ENCODE measurements at regions not wholly inside any gene's neighbourhood (a gene's known extent, or its start where the extent isn't known, plus 50 kb on each side); places are given as distances from the start of the nearest gene placed in this dataset.

GRCh38 chr4:165625281-165625680, 246.5 kb downstream of the CPE start:
- H3K27ac ChIP-seq (ENCODE audit: control insufficient read depth, insufficient read depth, low read length): no peak overlapping the region

GRCh38 chr4:165626316-165626715, 246.7 kb upstream of the TLL1 start:
- no peaks in the 10 kb centered on the region for H3K9me3 ChIP-seq (ENCODE audit: control insufficient read depth, low read depth, low read length)
- no peak overlapping the region for H3K4me3 ChIP-seq (ENCODE audit: control insufficient read depth in 2 of 3, extremely low read depth in 1 of 3, insufficient read depth in 2 of 3, low read depth in 1 of 3, low read length in 3 of 3)
- no peak overlapping the region for H3K27ac ChIP-seq (ENCODE audit: control insufficient read depth, insufficient read depth, low read length)
- DNase-seq (ENCODE audit: low read depth, low spot score) (no peak), FAIRE-seq (no peak)
- H3K79me2 ChIP-seq (ENCODE audit: control insufficient read depth, insufficient read depth, low read length): no peaks in the 10 kb centered on the region
- H3K4me2 ChIP-seq (ENCODE audit: control insufficient read depth, extremely low read depth, insufficient read depth, low read depth, low read length): no peak overlapping the region
- no peak overlapping the region for H3K9ac ChIP-seq (ENCODE audit: control insufficient read depth, extremely low read depth, insufficient read depth, low read length)
- no peaks in the 10 kb centered on the region for H3K27me3 ChIP-seq (ENCODE audit: control insufficient read depth, extremely low read depth, insufficient read depth, low read length)
- TF ChIP-seq EZH2 (IDR thresholded peaks at IDR 0.05; ENCODE audit: low read length): no peak
- TF ChIP-seq, protein P1, sequence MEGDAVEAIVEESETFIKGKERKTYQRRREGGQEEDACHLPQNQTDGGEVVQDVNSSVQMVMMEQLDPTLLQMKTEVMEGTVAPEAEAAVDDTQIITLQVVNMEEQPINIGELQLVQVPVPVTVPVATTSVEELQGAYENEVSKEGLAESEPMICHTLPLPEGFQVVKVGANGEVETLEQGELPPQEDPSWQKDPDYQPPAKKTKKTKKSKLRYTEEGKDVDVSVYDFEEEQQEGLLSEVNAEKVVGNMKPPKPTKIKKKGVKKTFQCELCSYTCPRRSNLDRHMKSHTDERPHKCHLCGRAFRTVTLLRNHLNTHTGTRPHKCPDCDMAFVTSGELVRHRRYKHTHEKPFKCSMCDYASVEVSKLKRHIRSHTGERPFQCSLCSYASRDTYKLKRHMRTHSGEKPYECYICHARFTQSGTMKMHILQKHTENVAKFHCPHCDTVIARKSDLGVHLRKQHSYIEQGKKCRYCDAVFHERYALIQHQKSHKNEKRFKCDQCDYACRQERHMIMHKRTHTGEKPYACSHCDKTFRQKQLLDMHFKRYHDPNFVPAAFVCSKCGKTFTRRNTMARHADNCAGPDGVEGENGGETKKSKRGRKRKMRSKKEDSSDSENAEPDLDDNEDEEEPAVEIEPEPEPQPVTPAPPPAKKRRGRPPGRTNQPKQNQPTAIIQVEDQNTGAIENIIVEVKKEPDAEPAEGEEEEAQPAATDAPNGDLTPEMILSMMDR (optimal IDR thresholded peaks at IDR 0.05 in 1 of 3, IDR thresholded peaks at IDR 0.05 in 1 of 3, conservative IDR thresholded peaks at IDR 0.05 in 1 of 3; ENCODE audit: extremely low read depth in 1 of 3, insufficient read depth in 2 of 3, low read length in 3 of 3): no peak
- H3K4me1 ChIP-seq (ENCODE audit: control insufficient read depth, extremely low read depth, insufficient read depth, low read length): peaks cover 16% of the 10 kb centered on the region
- dilution Hi-C loops (cut with MboI; ENCODE audit: extremely low pct_ligation_motif_present, low sequenced_read_pairs): no loop called here
- H2AFZ ChIP-seq (ENCODE audit: control insufficient read depth, low read length): no peak overlapping the region
- no peaks in the 10 kb centered on the region for H4K20me1 ChIP-seq (ENCODE audit: control insufficient read depth, extremely low read depth, insufficient read depth, low read length)
- no peaks in the 10 kb centered on the region for H3K36me3 ChIP-seq (ENCODE audit: control insufficient read depth in 2 of 2, extremely low read depth in 1 of 2, insufficient read depth in 2 of 2, low read length in 2 of 2)
- no peaks in the 10 kb centered on the region for H3K9me1 ChIP-seq (ENCODE audit: control insufficient read depth, extremely low read depth, insufficient read depth, low read length)

More at GRCh38 chr4:165625281-165625680, 246.5 kb downstream of the CPE start:
- H3K4me1 ChIP-seq (ENCODE audit: control insufficient read depth, extremely low read depth, insufficient read depth, low read length): peaks cover 8% of the 10 kb centered on the region
- H2AFZ ChIP-seq (ENCODE audit: control insufficient read depth, low read length): no peak overlapping the region
- no peak overlapping the region for H3K4me3 ChIP-seq (ENCODE audit: control insufficient read depth in 2 of 3, extremely low read depth in 1 of 3, insufficient read depth in 2 of 3, low read depth in 1 of 3, low read length in 3 of 3)
- TF ChIP-seq EZH2 (IDR thresholded peaks at IDR 0.05; ENCODE audit: low read length): no peak
- TF ChIP-seq, protein P1 (optimal IDR thresholded peaks at IDR 0.05 in 1 of 3, IDR thresholded peaks at IDR 0.05 in 1 of 3, conservative IDR thresholded peaks at IDR 0.05 in 1 of 3; ENCODE audit: extremely low read depth in 1 of 3, insufficient read depth in 2 of 3, low read length in 3 of 3): no peak
- H3K4me2 ChIP-seq (ENCODE audit: control insufficient read depth, extremely low read depth, insufficient read depth, low read depth, low read length): no peak overlapping the region
- H3K36me3 ChIP-seq (ENCODE audit: control insufficient read depth in 2 of 2, extremely low read depth in 1 of 2, insufficient read depth in 2 of 2, low read length in 2 of 2): no peaks in the 10 kb centered on the region
- DNase-seq (ENCODE audit: low read depth, low spot score): no peak
- H3K9me3 ChIP-seq (ENCODE audit: control insufficient read depth, low read depth, low read length): no peaks in the 10 kb centered on the region
- H3K79me2 ChIP-seq (ENCODE audit: control insufficient read depth, insufficient read depth, low read length): no peaks in the 10 kb centered on the region
- H3K9ac ChIP-seq (ENCODE audit: control insufficient read depth, extremely low read depth, insufficient read depth, low read length): no peak overlapping the region
- dilution Hi-C loops (cut with MboI; ENCODE audit: extremely low pct_ligation_motif_present, low sequenced_read_pairs): no loop called here
- FAIRE-seq: no peak
- no peaks in the 10 kb centered on the region for H4K20me1 ChIP-seq (ENCODE audit: control insufficient read depth, extremely low read depth, insufficient read depth, low read length)
- no peaks in the 10 kb centered on the region for H3K27me3 ChIP-seq (ENCODE audit: control insufficient read depth, extremely low read depth, insufficient read depth, low read length)
- no peaks in the 10 kb centered on the region for H3K9me1 ChIP-seq (ENCODE audit: control insufficient read depth, extremely low read depth, insufficient read depth, low read length)
